GM12872 (cell line): ENCODE measurements at regions not wholly inside any gene's neighbourhood (a gene's known extent, or its start where the extent isn't known, plus 50 kb on each side); places are given as distances from the start of the nearest gene placed in this dataset.
A peak's percentile ranks its signal among the peaks of the same experiment; 100 is the strongest.

ENCODE experiments used
- CTCF ChIP-seq: IDR thresholded peaks from 3 replicates; pipeline ENCODE4 v1.5.1; 2011; ENCODE audit warnings: low read depth, mild to moderate bottlenecking, low read length, moderate library complexity; ENCODE audit not compliant: insufficient read depth

- no peak for TF ChIP-seq CTCF
These were observed 70.7 kb upstream of the ANTXRL start for GRCh38 chr10:46216003-46216634.

GRCh38 chr10:46216836-46217751 lies 69.7 kb upstream of the ANTXRL start:
- no peak for TF ChIP-seq CTCF

DNA sequence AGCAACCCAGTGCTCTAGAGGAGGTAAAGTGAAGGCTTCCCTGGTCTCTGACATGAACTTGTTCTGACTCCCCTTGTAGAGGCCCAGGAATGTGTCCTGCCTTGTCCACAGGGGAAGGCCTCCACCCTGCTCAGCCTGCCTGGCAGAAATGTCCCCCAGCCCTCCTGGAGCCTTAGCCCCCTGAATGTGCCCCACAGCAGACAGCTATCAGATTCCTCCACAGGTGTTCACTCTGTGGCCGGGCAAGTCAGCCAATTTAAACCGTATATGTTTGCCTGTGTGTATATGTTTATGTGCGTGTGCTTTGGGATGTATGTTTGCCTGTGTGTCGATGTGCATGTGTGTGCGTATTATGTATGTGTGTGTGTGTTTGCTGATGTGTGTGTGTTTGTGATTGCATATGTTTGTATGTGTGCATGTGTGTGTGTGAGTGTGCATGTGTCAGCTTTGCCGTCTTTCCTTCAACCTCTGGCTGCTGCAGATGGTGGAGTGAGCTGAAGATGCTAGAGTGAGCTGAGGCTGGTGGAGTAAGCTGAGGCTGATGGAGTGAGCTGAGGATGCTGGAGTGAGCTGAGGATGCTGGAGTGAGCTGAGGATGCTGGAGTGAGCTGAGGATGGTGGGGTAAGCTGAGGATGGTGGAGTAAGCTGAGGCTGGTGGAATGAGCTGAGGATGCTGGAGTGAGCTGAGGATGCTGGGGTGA lies 68.9 kb upstream of the ANTXRL start:
- TF ChIP-seq CTCF: no peak

DNA sequence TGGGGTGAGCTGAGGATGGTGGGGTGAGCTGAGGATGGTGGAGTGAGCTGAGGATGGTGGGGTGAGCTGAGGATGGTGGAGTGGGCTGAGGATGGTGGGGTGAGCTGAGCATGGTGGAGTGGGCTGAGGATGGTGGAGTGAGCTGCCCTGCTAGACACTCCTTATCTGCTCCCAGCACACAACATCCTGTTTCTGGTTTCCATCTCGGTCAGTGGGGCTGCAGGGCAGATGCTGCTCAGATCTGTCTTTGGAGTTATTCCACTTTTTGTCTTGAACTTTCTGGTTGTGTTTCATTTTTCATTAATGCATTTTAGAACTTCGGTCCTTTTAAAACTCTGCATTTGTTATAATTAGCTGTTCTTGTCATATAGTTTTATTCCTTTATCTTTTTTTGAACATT lies 67.9 kb upstream of the ANTXRL start:
- TF ChIP-seq CTCF: no peak

GRCh38 chr10:46220187-46220586 lies 66.6 kb upstream of the ANTXRL start:
- TF ChIP-seq CTCF: no peak

GRCh38 chr10:46220872-46221538 lies 65.8 kb upstream of the ANTXRL start:
- TF ChIP-seq CTCF: peak; percentile 29; the same call in 1 of the 3 replicates

DNA sequence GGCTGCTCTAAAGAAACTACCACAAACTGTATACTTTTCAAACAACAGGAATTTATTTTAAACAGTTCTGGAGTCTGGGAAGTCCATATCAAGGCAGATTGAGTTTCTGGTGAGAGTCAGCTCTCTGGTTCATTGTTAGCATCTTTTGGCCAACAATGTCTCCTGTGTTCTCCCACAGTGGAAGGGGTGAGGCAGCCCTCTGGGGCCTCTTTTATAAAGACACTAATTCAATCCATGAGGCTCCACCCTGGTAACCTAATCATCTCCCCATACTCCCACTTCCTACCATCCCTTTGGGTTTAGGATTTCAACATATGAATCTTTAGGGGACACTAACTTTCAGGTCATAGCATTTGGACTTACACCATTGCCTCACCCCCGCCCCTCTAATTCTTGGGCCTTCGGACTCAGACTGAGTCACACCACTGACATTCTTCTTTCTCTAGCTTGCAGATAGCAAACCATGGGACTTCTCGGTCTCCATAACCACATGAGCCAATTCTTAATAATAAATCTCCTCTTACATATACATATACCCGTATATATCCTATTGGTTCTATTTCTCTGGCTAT lies 64.3 kb upstream of the ANTXRL start:
- no peak for TF ChIP-seq CTCF
